Tibial artery (tissue), 4 donors: ENCODE measurements at regions not wholly inside any gene's neighbourhood (a gene's known extent, or its start where the extent isn't known, plus 50 kb on each side); places are given as distances from the start of the nearest gene placed in this dataset.
A peak's percentile ranks its signal among the peaks of the same experiment; 100 is the strongest.

Experiments used
- DNase-seq, 2 donors: peaks; one replicate each; pipeline ENCODE4 v3.0.0-alpha.2; 2019
- H3K27ac ChIP-seq, 2 donors: fragments of 200-600 bp; sonication (generic) in 1 of 2; 1 replicate in 1 of 2; 2 replicates in 1 of 2; pipeline ENCODE4 v1.5.1; 2018 to 2019; ENCODE audit warnings: mild to moderate bottlenecking in 1 of 2
- H3K27me3 ChIP-seq, 2 donors: fragments of 200-600 bp; sonication (generic) in 1 of 2; one replicate each; pipeline versions ENCODE4 v1.5.1 to v1.6.0; 2016 to 2019
- H3K36me3 ChIP-seq, 3 donors: fragments of 200-600 bp; sonication (generic) in 2 of 3; one replicate each; pipeline ENCODE4 v1.5.1; 2016 to 2019; ENCODE audit warnings: mild to moderate bottlenecking in 2 of 3
- H3K4me1 ChIP-seq, 4 donors: fragments of 200-600 bp; sonication (generic) in 2 of 4; 1 replicate in 3 of 4; 2 replicates in 1 of 4; pipeline ENCODE4 v1.5.1; 2016 to 2019
- H3K4me3 ChIP-seq, 2 donors: fragments of 200-600 bp; sonication (generic) in 1 of 2; 1 replicate in 1 of 2; 2 replicates in 1 of 2; pipeline ENCODE4 v1.5.1; 2018 to 2019; ENCODE audit warnings: mild to moderate bottlenecking in 2 of 2
- H3K9me3 ChIP-seq, 3 donors: fragments of 200-600 bp; sonication (generic) in 1 of 3; one replicate each; pipeline ENCODE4 v1.5.1; 2016 to 2019
- CTCF ChIP-seq, 2 experiments: fragments of 200-600 bp in 1 of 2; fragments of 450-650 bp in 1 of 2; IDR thresholded peaks; one replicate each; pipeline ENCODE4 v1.5.1; 2017 to 2019; ENCODE audit warnings: antibody characterized with exemption in 2 of 2, mild to moderate bottlenecking in 1 of 2, moderate library complexity in 1 of 2
- intact Hi-C: fragments of 100-400 bp; cut with DNase I; formaldehyde crosslinking; loops from one replicate; pipeline ENCODE4 v1.15.0; 2023; ENCODE audit warnings: low total_unique reads

GRCh38 chr6:40896696-40897095 lies 142.3 kb downstream of the UNC5CL start:
- no peak for DNase-seq
- intact Hi-C loops: no loop called here
- H3K4me1 ChIP-seq: peaks cover 0 to 39% (median 20%) of the 10 kb centered on the region in 4 donors

GRCh38 chr6:40894962-40895799 lies 143.8 kb downstream of the UNC5CL start:
- intact Hi-C loops: no loop called here
- Histone ChIP-seq H3K4me3 (no peak overlapping the region), H3K36me3 (no peaks in the 10 kb centered on the region), H3K4me1 (peaks cover 0 to 24% (median 11%) of the 10 kb centered on the region in 4 donors), H3K9me3 (no peaks in the 10 kb centered on the region), H3K27ac (no peak overlapping the region), H3K27me3 (no peaks in the 10 kb centered on the region)
- peak; percentile 18 to 24 for TF ChIP-seq CTCF (IDR thresholded peaks at IDR 0.05)
- peak in 1 of 2 donors; percentile 27 for DNase-seq

More at GRCh38 chr6:40896696-40897095, 142.3 kb downstream of the UNC5CL start:
- H3K36me3 ChIP-seq: no peaks in the 10 kb centered on the region
- H3K27ac ChIP-seq: no peak overlapping the region
- H3K4me3 ChIP-seq: no peak overlapping the region
- no peaks in the 10 kb centered on the region for H3K27me3 ChIP-seq
- TF ChIP-seq CTCF (IDR thresholded peaks at IDR 0.05): no peak
- no peaks in the 10 kb centered on the region for H3K9me3 ChIP-seq

GRCh38 chr6:40893021-40893420 lies 146.0 kb downstream of the UNC5CL start:
- Histone ChIP-seq H3K27ac (no peak overlapping the region), H3K9me3 (no peaks in the 10 kb centered on the region), H3K36me3 (no peaks in the 10 kb centered on the region), H3K4me3 (no peak overlapping the region), H3K4me1 (peaks cover 0 to 22% (median 11%) of the 10 kb centered on the region in 4 donors), H3K27me3 (no peaks in the 10 kb centered on the region)
- TF ChIP-seq CTCF (IDR thresholded peaks at IDR 0.05): no peak
- intact Hi-C loops: no loop called here
- no peak for DNase-seq

GRCh38 chr6:40892223-40892622 lies 146.8 kb downstream of the UNC5CL start:
- Histone ChIP-seq H3K27me3 (no peaks in the 10 kb centered on the region), H3K9me3 (no peaks in the 10 kb centered on the region), H3K36me3 (no peaks in the 10 kb centered on the region), H3K27ac (no peak overlapping the region), H3K4me3 (no peak overlapping the region), H3K4me1 (peaks cover 0 to 19% (median 9%) of the 10 kb centered on the region in 4 donors)
- TF ChIP-seq CTCF (IDR thresholded peaks at IDR 0.05): no peak
- no peak for DNase-seq
- intact Hi-C loops: no loop called here

GRCh38 chr6:40891686-40892085 lies 147.3 kb downstream of the UNC5CL start:
- TF ChIP-seq CTCF (IDR thresholded peaks at IDR 0.05): no peak
- no peak overlapping the region for H3K27ac ChIP-seq
- H3K4me1 ChIP-seq: peaks cover 0 to 13% (median 5%) of the 10 kb centered on the region in 4 donors
- intact Hi-C loops: no loop called here
- no peaks in the 10 kb centered on the region for H3K9me3 ChIP-seq
- H3K27me3 ChIP-seq: no peaks in the 10 kb centered on the region
- no peak overlapping the region for H3K4me3 ChIP-seq
- H3K36me3 ChIP-seq: no peaks in the 10 kb centered on the region
- no peak for DNase-seq
